OCI-LY1 (cell line): ENCODE measurements at regions not wholly inside any gene's neighbourhood (a gene's known extent, or its start where the extent isn't known, plus 50 kb on each side); places are given as distances from the start of the nearest gene placed in this dataset.

Experiments
- H2AFZ ChIP-seq: fragments of 200-600 bp; sonication (generic), shearing (Covaris generic); 2 replicates; pipeline ENCODE4 v1.6.0; 2014; ENCODE audit warnings: antibody characterized with exemption, mild to moderate bottlenecking, low read length
- H3F3A ChIP-seq: fragments of 200-600 bp; sonication (generic), shearing (Covaris generic); 2 replicates; pipeline ENCODE4 v1.6.0; 2014; ENCODE audit warnings: mild to moderate bottlenecking, antibody characterized with exemption, low read length, moderate library complexity; ENCODE audit not compliant: insufficient read depth
- H3K27ac ChIP-seq: fragments of 200-600 bp; sonication (generic); 2 replicates; pipeline ENCODE4 v1.5.1; 2014; ENCODE audit warnings: low read length, mixed run types, mild to moderate bottlenecking, low read depth; ENCODE audit not compliant: poor library complexity, severe bottlenecking
- H3K27me3 ChIP-seq: fragments of 200-600 bp; sonication (generic); 2 replicates; pipeline ENCODE4 v1.6.0; 2014; ENCODE audit warnings: antibody characterized with exemption, mild to moderate bottlenecking, low read length, moderate library complexity; ENCODE audit not compliant: insufficient read depth
- H3K36me3 ChIP-seq: fragments of 200-600 bp; sonication (generic); 2 replicates; pipeline ENCODE4 v1.6.1; 2014; ENCODE audit warnings: mild to moderate bottlenecking, antibody characterized with exemption, low read length, moderate library complexity, mixed read lengths; ENCODE audit not compliant: insufficient read depth
- H3K4me1 ChIP-seq: fragments of 200-600 bp; sonication (generic); 2 replicates; pipeline ENCODE4 v1.5.1; 2014; ENCODE audit warnings: mild to moderate bottlenecking, low read length, moderate library complexity; ENCODE audit not compliant: insufficient read depth, severe bottlenecking
- H3K4me2 ChIP-seq: fragments of 200-600 bp; sonication (generic), shearing (Covaris generic); 2 replicates; pipeline ENCODE4 v1.6.1; 2014; ENCODE audit warnings: low read length
- H3K4me3 ChIP-seq: fragments of 200-600 bp; sonication (generic); 2 replicates; pipeline ENCODE4 v1.5.1; 2014; ENCODE audit warnings: low read length, low read depth, mild to moderate bottlenecking, mixed read lengths; ENCODE audit not compliant: poor library complexity, severe bottlenecking
- H3K79me2 ChIP-seq: fragments of 200-600 bp; shearing (Covaris generic); 2 replicates; pipeline ENCODE4 v1.6.1; 2016; ENCODE audit warnings: mixed run types, low read length, mixed read lengths; ENCODE audit not compliant: insufficient read depth
- H3K9ac ChIP-seq: fragments of 200-600 bp; sonication (generic), shearing (Covaris generic); 2 replicates; pipeline ENCODE4 v1.6.1; 2014; ENCODE audit warnings: mild to moderate bottlenecking, low read length, mixed read lengths
- H3K9me2 ChIP-seq: fragments of 200-600 bp; sonication (generic), shearing (Covaris generic); 2 replicates; pipeline ENCODE4 v1.6.1; 2014; ENCODE audit warnings: low read depth, mild to moderate bottlenecking, low read length, mixed read lengths
- H3K9me3 ChIP-seq: fragments of 200-600 bp; shearing (Covaris generic); 2 replicates; pipeline ENCODE4 v1.6.1; 2014; ENCODE audit warnings: low read length, mixed read lengths
- H4K20me1 ChIP-seq: fragments of 200-600 bp; sonication (generic), shearing (Covaris generic); 2 replicates; pipeline ENCODE4 v1.6.0; 2016; ENCODE audit warnings: mild to moderate bottlenecking, low read length; ENCODE audit not compliant: insufficient read depth
- CTCF ChIP-seq: fragments of 200-600 bp; sonication (generic), shearing (Covaris generic); IDR thresholded peaks from 2 replicates; pipeline ENCODE4 v1.5.1; 2017; ENCODE audit warnings: mild to moderate bottlenecking, antibody characterized with exemption, low read length, moderate library complexity, mixed read lengths
- EZH2 ChIP-seq: fragments of 200-600 bp; sonication (generic), shearing (Covaris generic); IDR thresholded peaks from 2 replicates; pipeline ENCODE4 v1.8.0; 2017; ENCODE audit warnings: borderline replicate concordance, mixed run types, mild to moderate bottlenecking, antibody characterized with exemption, low read length, moderate library complexity, mixed read lengths

DNA sequence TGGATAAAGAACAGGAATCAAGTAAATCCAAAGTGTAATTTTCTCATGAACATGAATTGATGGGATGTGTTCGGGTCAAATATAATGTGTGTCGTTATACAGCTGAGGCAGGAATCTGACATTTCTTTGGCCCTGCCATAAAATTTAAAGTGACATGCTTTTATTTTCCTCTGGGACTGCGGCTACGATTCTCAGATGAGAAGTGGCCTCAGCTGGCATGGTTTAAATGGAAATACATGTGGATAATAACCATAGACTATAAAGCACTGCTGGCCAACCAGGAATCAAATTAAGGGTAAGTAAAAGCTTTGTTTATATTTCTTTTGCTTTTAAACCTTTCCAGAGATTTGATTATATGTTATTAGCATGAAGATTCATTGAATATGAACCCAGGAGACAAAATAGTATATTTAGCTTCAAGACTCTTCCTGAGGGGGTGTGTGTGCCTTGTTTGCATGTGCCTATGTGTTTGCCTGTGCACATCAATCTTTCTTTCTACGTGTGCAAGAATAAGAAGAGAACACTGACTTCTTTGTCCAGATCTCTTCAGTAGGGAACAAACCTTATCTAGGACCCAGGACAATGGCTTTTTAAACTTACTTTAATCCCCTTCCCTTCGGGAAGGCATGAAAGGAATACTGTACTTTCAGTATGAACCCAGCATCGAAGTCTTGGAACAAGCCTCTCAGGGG lies 629.0 kb upstream of the PFKP start:
- H3K36me3 ChIP-seq = no peaks in the 10 kb centered on the region
- no peaks in the 10 kb centered on the region for H3K9me2 ChIP-seq
- no peaks in the 10 kb centered on the region for H3K4me1 ChIP-seq
- H3F3A ChIP-seq = no peaks in the 10 kb centered on the region
- TF ChIP-seq EZH2 (no peak), CTCF (no peak)
- no peak overlapping the region for H2AFZ ChIP-seq
- H4K20me1 ChIP-seq = no peaks in the 10 kb centered on the region
- no peak overlapping the region for H3K4me2 ChIP-seq
- H3K27me3 ChIP-seq = no peaks in the 10 kb centered on the region
- H3K79me2 ChIP-seq = no peaks in the 10 kb centered on the region
- no peaks in the 10 kb centered on the region for H3K9me3 ChIP-seq
- no peak overlapping the region for H3K4me3 ChIP-seq
- no peak overlapping the region for H3K9ac ChIP-seq
- no peak overlapping the region for H3K27ac ChIP-seq

DNA sequence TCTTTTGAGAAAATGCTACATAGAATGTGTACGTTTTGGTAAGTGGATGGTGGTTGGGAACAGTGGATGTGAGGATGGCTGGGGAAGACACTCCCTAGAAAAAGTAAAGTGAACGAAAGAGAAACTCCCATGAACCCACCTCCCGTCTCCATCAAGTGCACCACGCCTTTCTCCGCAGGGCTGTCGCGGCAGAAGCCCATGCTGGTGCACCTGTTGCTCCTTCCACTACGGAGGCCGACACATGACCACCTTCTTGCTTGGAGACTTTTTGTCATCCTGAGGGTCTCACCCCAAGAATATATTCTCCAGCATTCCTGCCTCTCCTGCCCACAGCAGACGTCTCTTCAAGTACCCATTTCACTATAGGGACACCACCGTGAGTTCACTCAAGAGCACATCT lies 630.4 kb upstream of the PFKP start:
- Histone ChIP-seq H3K27ac (no peak overlapping the region), H3F3A (no peaks in the 10 kb centered on the region), H4K20me1 (no peaks in the 10 kb centered on the region), H3K9me3 (no peaks in the 10 kb centered on the region), H3K4me3 (no peak overlapping the region), H3K4me1 (no peaks in the 10 kb centered on the region), H2AFZ (no peak overlapping the region), H3K79me2 (no peaks in the 10 kb centered on the region), H3K4me2 (no peak overlapping the region), H3K36me3 (no peaks in the 10 kb centered on the region), H3K9me2 (no peaks in the 10 kb centered on the region), H3K27me3 (no peaks in the 10 kb centered on the region), H3K9ac (no peak overlapping the region)
- no peak for TF ChIP-seq CTCF
- no peak for TF ChIP-seq EZH2

GRCh38 chr10:2431961-2432360 lies 635.4 kb upstream of the PFKP start:
- no peaks in the 10 kb centered on the region for H3K27me3 ChIP-seq
- no peaks in the 10 kb centered on the region for H3F3A ChIP-seq

More at GRCh38 chr10:2431961-2432360, 635.4 kb upstream of the PFKP start:
- H3K36me3 ChIP-seq = no peaks in the 10 kb centered on the region
- H3K4me3 ChIP-seq = no peak overlapping the region
- H3K9me2 ChIP-seq = no peaks in the 10 kb centered on the region
- no peak overlapping the region for H3K9ac ChIP-seq
- no peaks in the 10 kb centered on the region for H4K20me1 ChIP-seq
- no peaks in the 10 kb centered on the region for H3K79me2 ChIP-seq
- H3K4me1 ChIP-seq = no peaks in the 10 kb centered on the region
- H3K9me3 ChIP-seq = no peaks in the 10 kb centered on the region
- H2AFZ ChIP-seq = no peak overlapping the region
- no peak overlapping the region for H3K27ac ChIP-seq
- no peak for TF ChIP-seq CTCF
- TF ChIP-seq EZH2 = no peak
- no peak overlapping the region for H3K4me2 ChIP-seq
